ENCODE measurements at regions not wholly inside any gene's neighbourhood (a gene's known extent, or its start where the extent isn't known, plus 50 kb on each side); places are given as distances from the start of the nearest gene placed in this dataset.

GRCh38 chr2:15111718-15112117, 449.4 kb downstream of the NBAS start:
- H3K27me3 ChIP-seq (ENCODE audit: control insufficient read depth, insufficient read depth, low read length) = no peaks in the 10 kb centered on the region
- H3K4me3 ChIP-seq (ENCODE audit: low read depth, low read length) = no peak overlapping the region
- TF ChIP-seq CTCF (IDR thresholded peaks at IDR 0.05; ENCODE audit: insufficient read depth, low read length, poor library complexity, severe bottlenecking) = no peak
- no peaks in the 10 kb centered on the region for H3K36me3 ChIP-seq (ENCODE audit: control insufficient read depth, insufficient read depth, low read length)
- DNase-seq (ENCODE audit: low read depth) = no peak

GRCh38 chr2:15112216-15112615, 448.9 kb downstream of the NBAS start:
- Histone ChIP-seq H3K36me3 (ENCODE audit: control insufficient read depth, insufficient read depth, low read length) (no peaks in the 10 kb centered on the region), H3K4me3 (ENCODE audit: low read depth, low read length) (no peak overlapping the region), H3K27me3 (ENCODE audit: control insufficient read depth, insufficient read depth, low read length) (no peaks in the 10 kb centered on the region)
- no peak for TF ChIP-seq CTCF (IDR thresholded peaks at IDR 0.05; ENCODE audit: insufficient read depth, low read length, poor library complexity, severe bottlenecking)
- DNase-seq (ENCODE audit: low read depth) = no peak

GRCh38 chr2:15115776-15116175, 445.4 kb downstream of the NBAS start:
- Histone ChIP-seq H3K36me3 (ENCODE audit: control insufficient read depth, insufficient read depth, low read length) (no peaks in the 10 kb centered on the region), H3K4me3 (ENCODE audit: low read depth, low read length) (no peak overlapping the region), H3K27me3 (ENCODE audit: control insufficient read depth, insufficient read depth, low read length) (no peaks in the 10 kb centered on the region)
- DNase-seq (ENCODE audit: low read depth) = no peak
- no peak for TF ChIP-seq CTCF (IDR thresholded peaks at IDR 0.05; ENCODE audit: insufficient read depth, low read length, poor library complexity, severe bottlenecking)

- Histone ChIP-seq H3K27me3 (ENCODE audit: control insufficient read depth, insufficient read depth, low read length) (no peaks in the 10 kb centered on the region), H3K36me3 (ENCODE audit: control insufficient read depth, insufficient read depth, low read length) (no peaks in the 10 kb centered on the region), H3K4me3 (ENCODE audit: low read depth, low read length) (no peak overlapping the region)
- no peak for DNase-seq (ENCODE audit: low read depth)
- no peak for TF ChIP-seq CTCF (IDR thresholded peaks at IDR 0.05; ENCODE audit: insufficient read depth, low read length, poor library complexity, severe bottlenecking)
Measured at GRCh38 chr2:15116830-15117229, 444.3 kb downstream of the NBAS start.

All from kidney epithelial cell (primary cell).